Karpas-422 (cell line): ENCODE measurements at regions not wholly inside any gene's neighbourhood (a gene's known extent, or its start where the extent isn't known, plus 50 kb on each side); places are given as distances from the start of the nearest gene placed in this dataset.
"Not testable (repeated sequence)": the region's sequence is repeated elsewhere in the genome, so short reads cannot be mapped to it uniquely, and the experiment has no call there.

ENCODE experiments used
- DNase-seq: peaks from one replicate; pipeline ENCODE4 v3.0.0-alpha.2; 2015
- H2AFZ ChIP-seq: fragments of 200-600 bp; sonication (generic); 2 replicates; pipeline ENCODE4 v1.6.1; 2014; ENCODE audit warnings: antibody characterized with exemption, low read length, mixed read lengths
- H3K27ac ChIP-seq: fragments of 200-600 bp; sonication (generic); 2 replicates; pipeline ENCODE4 v1.5.1; 2014; ENCODE audit warnings: mild to moderate bottlenecking, low read length, moderate library complexity
- H3K27me3 ChIP-seq: fragments of 200-600 bp; sonication (generic); 2 replicates; pipeline ENCODE4 v1.6.1; 2014; ENCODE audit warnings: low read length, mixed read lengths
- H3K36me3 ChIP-seq: fragments of 200-600 bp; sonication (generic); 2 replicates; pipeline ENCODE4 v1.6.1; 2014; ENCODE audit warnings: low read length, mixed read lengths; ENCODE audit not compliant: insufficient read depth
- H3K4me1 ChIP-seq: fragments of 200-600 bp; sonication (generic); 2 replicates; pipeline ENCODE4 v1.6.1; 2014; ENCODE audit warnings: mild to moderate bottlenecking, low read length, mixed read lengths
- H3K4me2 ChIP-seq: fragments of 200-600 bp; sonication (generic); 2 replicates; pipeline ENCODE4 v1.6.1; 2014; ENCODE audit warnings: low read length, low read depth, mild to moderate bottlenecking; ENCODE audit not compliant: poor library complexity, severe bottlenecking
- H3K4me3 ChIP-seq: fragments of 200-600 bp; sonication (generic); 2 replicates; pipeline ENCODE4 v1.5.1; 2014; ENCODE audit warnings: mild to moderate bottlenecking, antibody characterized with exemption, low read length, mixed read lengths
- H3K79me2 ChIP-seq: fragments of 200-600 bp; sonication (generic); 2 replicates; pipeline ENCODE4 v1.6.1; 2014; ENCODE audit warnings: mild to moderate bottlenecking, low read length, mixed read lengths
- H3K9ac ChIP-seq: fragments of 200-600 bp; sonication (generic); 2 replicates; pipeline ENCODE4 v1.6.0; 2014; ENCODE audit warnings: low read length
- H3K9me2 ChIP-seq: fragments of 200-600 bp; sonication (generic), shearing (Covaris generic); replicated peaks from 2 replicates; pipeline ENCODE4 v1.6.0; 2014; ENCODE audit warnings: mild to moderate bottlenecking, low read length, moderate library complexity; ENCODE audit not compliant: insufficient read depth
- H3K9me3 ChIP-seq: fragments of 300-700, 200-600 bp; sonication (generic); 2 replicates; pipeline ENCODE4 v1.6.1; 2014; ENCODE audit warnings: low read length, mixed read lengths
- H4K20me1 ChIP-seq: fragments of 200-600 bp; sonication (generic); 2 replicates; pipeline ENCODE4 v1.6.1; 2014; ENCODE audit warnings: mild to moderate bottlenecking, antibody characterized with exemption, low read length, low read depth; ENCODE audit not compliant: insufficient read depth

- no peak for DNase-seq
- no peaks in the 10 kb centered on the region for H3K27me3 ChIP-seq
- no peaks in the 10 kb centered on the region for H4K20me1 ChIP-seq
- no peaks in the 10 kb centered on the region for H3K36me3 ChIP-seq
- no peaks in the 10 kb centered on the region for H3K79me2 ChIP-seq
- no peaks in the 10 kb centered on the region for H3K9me2 ChIP-seq
- H3K4me2 ChIP-seq, result no peak overlapping the region
- H2AFZ ChIP-seq, result no peak overlapping the region
- H3K27ac ChIP-seq, result no peak overlapping the region
- H3K9ac ChIP-seq, result no peak overlapping the region
- H3K4me1 ChIP-seq, result no peaks in the 10 kb centered on the region
- H3K9me3 ChIP-seq, result peaks cover 23% of the 10 kb centered on the region
- H3K4me3 ChIP-seq, result no peak overlapping the region
These were observed 1823.9 kb downstream of the PLA2G4A start for GRCh38 chr1:188652678-188653077.

GRCh38 chr1:188655966-188656365 is 1821.7 kb downstream of the BRINP3 start:
- not testable (repeated sequence) for H3K27ac ChIP-seq

GRCh38 chr1:188660572-188660971 is 1817.1 kb downstream of the BRINP3 start:
- H3K4me2 ChIP-seq, result no peak overlapping the region
- no peaks in the 10 kb centered on the region for H3K4me1 ChIP-seq
- no peaks in the 10 kb centered on the region for H3K79me2 ChIP-seq
- no peak overlapping the region for H3K9ac ChIP-seq
- no peaks in the 10 kb centered on the region for H3K9me2 ChIP-seq
- H3K27me3 ChIP-seq, result no peaks in the 10 kb centered on the region
- no peak overlapping the region for H3K27ac ChIP-seq
- H3K36me3 ChIP-seq, result no peaks in the 10 kb centered on the region
- peaks cover 16% of the 10 kb centered on the region for H3K9me3 ChIP-seq
- H3K4me3 ChIP-seq, result no peak overlapping the region
- DNase-seq, result no peak
- no peaks in the 10 kb centered on the region for H4K20me1 ChIP-seq
- no peak overlapping the region for H2AFZ ChIP-seq

More at GRCh38 chr1:188655966-188656365, 1821.7 kb downstream of the BRINP3 start:
- not testable (repeated sequence) for H3K4me3 ChIP-seq, H4K20me1 ChIP-seq, DNase-seq, H3K79me2 ChIP-seq, H3K36me3 ChIP-seq, H2AFZ ChIP-seq, H3K4me2 ChIP-seq, H3K4me1 ChIP-seq, H3K9me2 ChIP-seq, H3K27me3 ChIP-seq, H3K9ac ChIP-seq
- H3K9me3 ChIP-seq, result peaks cover 21% of the 10 kb centered on the region

- Histone ChIP-seq H3K4me1 (no peaks in the 10 kb centered on the region), H3K4me2 (no peak overlapping the region), H3K9me2 (no peaks in the 10 kb centered on the region), H3K9ac (no peak overlapping the region), H3K27ac (no peak overlapping the region), H3K36me3 (no peaks in the 10 kb centered on the region), H4K20me1 (no peaks in the 10 kb centered on the region), H3K79me2 (no peaks in the 10 kb centered on the region), H3K4me3 (no peak overlapping the region), H2AFZ (no peak overlapping the region), H3K9me3 (peaks cover 12% of the 10 kb centered on the region), H3K27me3 (no peaks in the 10 kb centered on the region)
- DNase-seq, result no peak
These were observed 1812.2 kb downstream of the BRINP3 start for GRCh38 chr1:188665477-188665876.

GRCh38 chr1:188668083-188668482 is 1809.6 kb downstream of the BRINP3 start:
- H3K27me3 ChIP-seq, result no peaks in the 10 kb centered on the region
- no peak overlapping the region for H3K4me3 ChIP-seq
- DNase-seq, result no peak
- no peak overlapping the region for H3K27ac ChIP-seq
- no peaks in the 10 kb centered on the region for H3K4me1 ChIP-seq
- no peak overlapping the region for H3K4me2 ChIP-seq
- H3K79me2 ChIP-seq, result no peaks in the 10 kb centered on the region
- H3K9me3 ChIP-seq, result peaks cover 17% of the 10 kb centered on the region
- no peak overlapping the region for H2AFZ ChIP-seq
- no peak overlapping the region for H3K9ac ChIP-seq
- H3K36me3 ChIP-seq, result no peaks in the 10 kb centered on the region
- no peaks in the 10 kb centered on the region for H4K20me1 ChIP-seq
- no peaks in the 10 kb centered on the region for H3K9me2 ChIP-seq

GRCh38 chr1:188669728-188670382 is 1807.8 kb downstream of the BRINP3 start:
- Histone ChIP-seq H2AFZ (no peak overlapping the region), H3K36me3 (no peaks in the 10 kb centered on the region), H3K4me1 (no peaks in the 10 kb centered on the region), H3K27me3 (no peaks in the 10 kb centered on the region), H3K9me3 (peaks cover 17% of the 10 kb centered on the region), H3K4me2 (no peak overlapping the region), H3K4me3 (no peak overlapping the region), H3K9ac (no peak overlapping the region), H3K79me2 (no peaks in the 10 kb centered on the region), H3K27ac (no peak overlapping the region), H4K20me1 (no peaks in the 10 kb centered on the region), H3K9me2 (no peaks in the 10 kb centered on the region)
- DNase-seq, result no peak

GRCh38 chr1:188670837-188671236 is 1806.8 kb downstream of the BRINP3 start:
- Histone ChIP-seq H2AFZ (no peak overlapping the region), H4K20me1 (no peaks in the 10 kb centered on the region), H3K4me2 (no peak overlapping the region), H3K4me1 (no peaks in the 10 kb centered on the region), H3K27ac (no peak overlapping the region), H3K9me2 (no peaks in the 10 kb centered on the region), H3K27me3 (no peaks in the 10 kb centered on the region), H3K4me3 (no peak overlapping the region), H3K9ac (no peak overlapping the region), H3K9me3 (peaks cover 17% of the 10 kb centered on the region), H3K79me2 (no peaks in the 10 kb centered on the region), H3K36me3 (no peaks in the 10 kb centered on the region)
- no peak for DNase-seq

- Histone ChIP-seq H3K9me3 (peaks cover 21% of the 10 kb centered on the region), H3K36me3 (no peaks in the 10 kb centered on the region), H2AFZ (no peak overlapping the region), H3K79me2 (no peaks in the 10 kb centered on the region), H3K9ac (no peak overlapping the region), H3K9me2 (no peaks in the 10 kb centered on the region), H3K4me2 (no peak overlapping the region), H3K4me3 (no peak overlapping the region), H3K4me1 (no peaks in the 10 kb centered on the region), H3K27ac (no peak overlapping the region), H3K27me3 (no peaks in the 10 kb centered on the region), H4K20me1 (no peaks in the 10 kb centered on the region)
- no peak for DNase-seq
These were observed 1805.5 kb downstream of the BRINP3 start for GRCh38 chr1:188672153-188672552.
